GM23338 (cell line): ENCODE measurements at regions not wholly inside any gene's neighbourhood (a gene's known extent, or its start where the extent isn't known, plus 50 kb on each side); places are given as distances from the start of the nearest gene placed in this dataset.

ENCODE experiments used
- EZH2 ChIP-seq: fragments of 200-600 bp; sonication (generic); IDR thresholded peaks from one replicate; pipeline ENCODE4 v1.8.0; 2017; ENCODE audit warnings: antibody characterized with exemption, mild to moderate bottlenecking, low read depth; ENCODE audit not compliant: unreplicated experiment
- EZH2phosphoT487 ChIP-seq: fragments of 200-600 bp; sonication (generic); IDR thresholded peaks from one replicate; pipeline ENCODE4 v1.8.1; 2018; ENCODE audit warnings: antibody characterized with exemption; ENCODE audit not compliant: unreplicated experiment
- POLR2AphosphoS5 ChIP-seq: IDR thresholded peaks from 2 replicates; pipeline ENCODE4 v1.6.1; 2016; ENCODE audit warnings: antibody characterized with exemption, low read depth
- STAT1 ChIP-seq: IDR thresholded peaks from one replicate; pipeline ENCODE4 v1.6.1; 2016; ENCODE audit warnings: antibody characterized with exemption; ENCODE audit not compliant: unreplicated experiment
- TF ChIP-seq, protein P1 (sequence below), 2 experiments: fragments of 200-600 bp in 1 of 2; sonication (generic) in 1 of 2; conservative IDR thresholded peaks; 2 replicates each; pipeline versions ENCODE4 v1.5.1 to v1.6.1; 2016 to 2017; ENCODE audit warnings: antibody characterized with exemption in 2 of 2, low read depth in 2 of 2, mild to moderate bottlenecking in 2 of 2, moderate library complexity in 1 of 2
- TF ChIP-seq, protein P2 (sequence below): IDR thresholded peaks from one replicate; pipeline ENCODE4 v1.6.1; 2018; ENCODE audit warnings: antibody characterized with exemption; ENCODE audit not compliant: unreplicated experiment
- TF ChIP-seq, protein P3 (sequence below): IDR thresholded peaks from 2 replicates; pipeline ENCODE4 v1.6.1; 2016; ENCODE audit warnings: antibody characterized with exemption

DNA sequence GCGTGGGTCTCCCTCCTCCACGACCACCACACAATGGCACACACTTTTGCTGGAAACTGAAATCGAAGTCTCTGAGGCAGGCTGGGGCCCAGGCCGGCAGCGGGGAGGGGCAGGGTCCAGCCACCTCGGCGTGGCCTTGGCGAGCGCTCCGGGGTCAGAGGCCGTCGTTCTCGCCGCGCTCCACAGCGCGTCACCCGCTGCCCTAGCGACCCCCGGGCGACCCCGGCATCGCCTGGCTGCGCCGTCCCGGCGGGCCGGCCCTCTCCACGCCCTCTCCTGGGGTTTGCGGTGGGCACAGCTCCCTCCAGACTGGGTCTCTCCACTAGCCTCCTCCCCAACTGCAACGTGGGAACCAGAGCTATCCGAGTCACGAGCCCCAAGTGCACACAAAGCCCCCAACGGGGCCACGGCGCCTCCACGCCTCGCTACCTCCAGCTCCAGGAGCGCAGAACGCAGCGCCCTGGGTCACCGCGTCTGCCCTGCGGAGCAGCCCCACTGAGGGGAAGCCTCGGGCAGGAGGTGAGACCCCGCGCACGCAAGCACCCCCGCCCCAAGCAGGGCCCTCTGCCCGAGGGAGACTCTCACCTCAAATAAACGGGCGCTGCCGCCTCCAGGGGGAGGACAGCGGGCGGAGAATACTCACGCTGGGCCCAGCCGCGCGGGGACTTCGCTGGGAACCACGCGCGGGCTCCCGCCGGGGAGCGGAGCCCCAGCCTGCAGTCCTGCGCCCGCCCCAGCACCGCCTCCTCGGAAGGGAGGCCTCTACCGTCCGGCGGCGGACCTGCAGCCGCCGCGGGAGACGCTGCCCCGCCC is 134.0 kb upstream of the BARHL2 start:
- TF ChIP-seq, protein P1, sequence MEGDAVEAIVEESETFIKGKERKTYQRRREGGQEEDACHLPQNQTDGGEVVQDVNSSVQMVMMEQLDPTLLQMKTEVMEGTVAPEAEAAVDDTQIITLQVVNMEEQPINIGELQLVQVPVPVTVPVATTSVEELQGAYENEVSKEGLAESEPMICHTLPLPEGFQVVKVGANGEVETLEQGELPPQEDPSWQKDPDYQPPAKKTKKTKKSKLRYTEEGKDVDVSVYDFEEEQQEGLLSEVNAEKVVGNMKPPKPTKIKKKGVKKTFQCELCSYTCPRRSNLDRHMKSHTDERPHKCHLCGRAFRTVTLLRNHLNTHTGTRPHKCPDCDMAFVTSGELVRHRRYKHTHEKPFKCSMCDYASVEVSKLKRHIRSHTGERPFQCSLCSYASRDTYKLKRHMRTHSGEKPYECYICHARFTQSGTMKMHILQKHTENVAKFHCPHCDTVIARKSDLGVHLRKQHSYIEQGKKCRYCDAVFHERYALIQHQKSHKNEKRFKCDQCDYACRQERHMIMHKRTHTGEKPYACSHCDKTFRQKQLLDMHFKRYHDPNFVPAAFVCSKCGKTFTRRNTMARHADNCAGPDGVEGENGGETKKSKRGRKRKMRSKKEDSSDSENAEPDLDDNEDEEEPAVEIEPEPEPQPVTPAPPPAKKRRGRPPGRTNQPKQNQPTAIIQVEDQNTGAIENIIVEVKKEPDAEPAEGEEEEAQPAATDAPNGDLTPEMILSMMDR (conservative IDR thresholded peaks at IDR 0.05; ENCODE audit: low read depth in 2 of 2), result peak; percentile 29 to 63; a peak in 3 of 4 replicates
- TF ChIP-seq EZH2, result no peak
- TF ChIP-seq EZH2phosphoT487, result no peak
- TF ChIP-seq, protein P2, sequence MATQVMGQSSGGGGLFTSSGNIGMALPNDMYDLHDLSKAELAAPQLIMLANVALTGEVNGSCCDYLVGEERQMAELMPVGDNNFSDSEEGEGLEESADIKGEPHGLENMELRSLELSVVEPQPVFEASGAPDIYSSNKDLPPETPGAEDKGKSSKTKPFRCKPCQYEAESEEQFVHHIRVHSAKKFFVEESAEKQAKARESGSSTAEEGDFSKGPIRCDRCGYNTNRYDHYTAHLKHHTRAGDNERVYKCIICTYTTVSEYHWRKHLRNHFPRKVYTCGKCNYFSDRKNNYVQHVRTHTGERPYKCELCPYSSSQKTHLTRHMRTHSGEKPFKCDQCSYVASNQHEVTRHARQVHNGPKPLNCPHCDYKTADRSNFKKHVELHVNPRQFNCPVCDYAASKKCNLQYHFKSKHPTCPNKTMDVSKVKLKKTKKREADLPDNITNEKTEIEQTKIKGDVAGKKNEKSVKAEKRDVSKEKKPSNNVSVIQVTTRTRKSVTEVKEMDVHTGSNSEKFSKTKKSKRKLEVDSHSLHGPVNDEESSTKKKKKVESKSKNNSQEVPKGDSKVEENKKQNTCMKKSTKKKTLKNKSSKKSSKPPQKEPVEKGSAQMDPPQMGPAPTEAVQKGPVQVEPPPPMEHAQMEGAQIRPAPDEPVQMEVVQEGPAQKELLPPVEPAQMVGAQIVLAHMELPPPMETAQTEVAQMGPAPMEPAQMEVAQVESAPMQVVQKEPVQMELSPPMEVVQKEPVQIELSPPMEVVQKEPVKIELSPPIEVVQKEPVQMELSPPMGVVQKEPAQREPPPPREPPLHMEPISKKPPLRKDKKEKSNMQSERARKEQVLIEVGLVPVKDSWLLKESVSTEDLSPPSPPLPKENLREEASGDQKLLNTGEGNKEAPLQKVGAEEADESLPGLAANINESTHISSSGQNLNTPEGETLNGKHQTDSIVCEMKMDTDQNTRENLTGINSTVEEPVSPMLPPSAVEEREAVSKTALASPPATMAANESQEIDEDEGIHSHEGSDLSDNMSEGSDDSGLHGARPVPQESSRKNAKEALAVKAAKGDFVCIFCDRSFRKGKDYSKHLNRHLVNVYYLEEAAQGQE, result no peak
- TF ChIP-seq POLR2AphosphoS5, result no peak
- TF ChIP-seq STAT1, result no peak
- TF ChIP-seq, protein P3, sequence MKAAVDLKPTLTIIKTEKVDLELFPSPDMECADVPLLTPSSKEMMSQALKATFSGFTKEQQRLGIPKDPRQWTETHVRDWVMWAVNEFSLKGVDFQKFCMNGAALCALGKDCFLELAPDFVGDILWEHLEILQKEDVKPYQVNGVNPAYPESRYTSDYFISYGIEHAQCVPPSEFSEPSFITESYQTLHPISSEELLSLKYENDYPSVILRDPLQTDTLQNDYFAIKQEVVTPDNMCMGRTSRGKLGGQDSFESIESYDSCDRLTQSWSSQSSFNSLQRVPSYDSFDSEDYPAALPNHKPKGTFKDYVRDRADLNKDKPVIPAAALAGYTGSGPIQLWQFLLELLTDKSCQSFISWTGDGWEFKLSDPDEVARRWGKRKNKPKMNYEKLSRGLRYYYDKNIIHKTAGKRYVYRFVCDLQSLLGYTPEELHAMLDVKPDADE, result no peak
